ENCODE measurements at regions not wholly inside any gene's neighbourhood (a gene's known extent, or its start where the extent isn't known, plus 50 kb on each side); places are given as distances from the start of the nearest gene placed in this dataset.

GRCh38 chr6:91171754-91172462, 585.0 kb upstream of the MAP3K7 start (continued):
- TF ChIP-seq BCLAF1 (IDR thresholded peaks at IDR 0.05) (no peak), ZNF687 (IDR thresholded peaks at IDR 0.05) (no peak), RCOR1 (conservative IDR thresholded peaks at IDR 0.05; ENCODE audit: low read depth, low read length) (no peak), MYB (IDR thresholded peaks at IDR 0.05; ENCODE audit: borderline replicate concordance, low read depth, low read length) (no peak), NFIC (IDR thresholded peaks at IDR 0.05; ENCODE audit: low read depth, low read length) (no peak), ZSCAN29 (IDR thresholded peaks at IDR 0.05) (no peak), CHD2 (IDR thresholded peaks at IDR 0.05; ENCODE audit: borderline replicate concordance, low read depth, low read length) (no peak), POLR2AphosphoS5 (IDR thresholded peaks at IDR 0.05; ENCODE audit: low read length) (no peak), PBX3 (IDR thresholded peaks at IDR 0.05; ENCODE audit: insufficient replicate concordance, low read depth, low read length) (no peak), SREBF2 (IDR thresholded peaks at IDR 0.05; ENCODE audit: low read length) (no peak)

Measured in GM12878 (cell line).